Activated B cell treated with CpG ODN at 0.5 μM for 24 hours (primary cell): ENCODE measurements at regions not wholly inside any gene's neighbourhood (a gene's known extent, or its start where the extent isn't known, plus 50 kb on each side); places are given as distances from the start of the nearest gene placed in this dataset.
"Not testable (repeated sequence)": the region's sequence is repeated elsewhere in the genome, so short reads cannot be mapped to it uniquely, and the experiment has no call there.

Source experiments
- ATAC-seq: fragments of 200-7000 bp; cut with Tn5 transposase; one replicate; pipeline ENCODE4 v1.10.0; 2021; ENCODE audit warnings: low read depth, mild to moderate bottlenecking, moderate library complexity
- CTCF ChIA-PET: fragments of 350-600 bp; sonication (Branson Sonifier 250); formaldehyde crosslinking; loops from one replicate; lab custom pipeline; 2021; ENCODE audit warnings: antibody characterized with exemption; lab: Charles Lee
- POLR2A ChIA-PET: fragments of 350-600 bp; sonication (Branson Sonifier 250); formaldehyde crosslinking; loops from one replicate; lab custom pipeline; 2021; ENCODE audit warnings: antibody characterized with exemption; lab: Charles Lee
- DNase-seq: peaks from one replicate; pipeline ENCODE4 v3.0.0; 2022
- H3K27ac Mint-ChIP-seq: one replicate; pipeline ENCODE4 v1.8.0; 2020; ENCODE audit warnings: mixed read lengths
- H3K27me3 Mint-ChIP-seq: one replicate; pipeline ENCODE4 v1.8.0; 2021; ENCODE audit warnings: mixed read lengths
- H3K36me3 Mint-ChIP-seq: one replicate; pipeline ENCODE4 v1.8.0; 2021; ENCODE audit warnings: low read depth, mixed read lengths
- H3K4me1 Mint-ChIP-seq: one replicate; pipeline ENCODE4 v1.8.0; 2021; ENCODE audit warnings: mixed read lengths
- H3K4me3 Mint-ChIP-seq: one replicate; pipeline ENCODE4 v1.8.0; 2020; ENCODE audit warnings: mild to moderate bottlenecking, mixed read lengths
- H3K9me3 Mint-ChIP-seq: one replicate; pipeline ENCODE4 v1.8.0; 2020; ENCODE audit warnings: mixed read lengths
- CTCF ChIP-seq: fragments of 200-600 bp; IDR thresholded peaks from one replicate; pipeline ENCODE4 v1.8.0; 2022; ENCODE audit warnings: antibody characterized with exemption, mild to moderate bottlenecking
- intact Hi-C: fragments of 100-400 bp; cut with micrococcal nuclease; formaldehyde crosslinking; loops from one replicate; pipeline ENCODE4 v1.15.1; 2024

GRCh38 chr4:127406187-127406586 lies 226.6 kb upstream of the INTU start:
- CTCF ChIA-PET: no interaction called here
- no peak for TF ChIP-seq CTCF
- H3K4me3 Mint-ChIP-seq: no peak overlapping the region
- POLR2A ChIA-PET: no interaction called here
- no peak for DNase-seq
- ATAC-seq: no peak
- intact Hi-C loops: no loop called here
- no peaks in the 10 kb centered on the region for H3K27me3 Mint-ChIP-seq
- no peaks in the 10 kb centered on the region for H3K36me3 Mint-ChIP-seq
- no peaks in the 10 kb centered on the region for H3K4me1 Mint-ChIP-seq
- peaks cover 4% of the 10 kb centered on the region for H3K9me3 Mint-ChIP-seq
- no peak overlapping the region for H3K27ac Mint-ChIP-seq

GRCh38 chr4:127407572-127407971 lies 225.2 kb upstream of the INTU start:
- DNase-seq, H3K4me1 Mint-ChIP-seq, H3K27ac Mint-ChIP-seq, H3K27me3 Mint-ChIP-seq, H3K9me3 Mint-ChIP-seq, H3K4me3 Mint-ChIP-seq, H3K36me3 Mint-ChIP-seq, POLR2A ChIA-PET, intact Hi-C loops, ATAC-seq, CTCF ChIA-PET: not testable (repeated sequence)

- intact Hi-C loops: no loop called here
- no peak overlapping the region for H3K4me3 Mint-ChIP-seq
- H3K27ac Mint-ChIP-seq: no peak overlapping the region
- ATAC-seq (no peak), DNase-seq (no peak)
- peaks cover 6% of the 10 kb centered on the region for H3K9me3 Mint-ChIP-seq
- CTCF ChIA-PET: no interaction called here
- H3K36me3 Mint-ChIP-seq: no peaks in the 10 kb centered on the region
- no peaks in the 10 kb centered on the region for H3K27me3 Mint-ChIP-seq
- H3K4me1 Mint-ChIP-seq: no peaks in the 10 kb centered on the region
- no peak for TF ChIP-seq CTCF
- POLR2A ChIA-PET: no interaction called here
Observed at GRCh38 chr4:127410201-127410600, 222.6 kb upstream of the INTU start.

GRCh38 chr4:127410644-127411043 lies 222.1 kb upstream of the INTU start:
- no peak for TF ChIP-seq CTCF
- no peaks in the 10 kb centered on the region for H3K4me1 Mint-ChIP-seq

GRCh38 chr4:127414951-127415606 lies 217.7 kb upstream of the INTU start:
- Mint-ChIP-seq H3K27me3 (no peaks in the 10 kb centered on the region), H3K9me3 (peaks cover 2% of the 10 kb centered on the region), H3K4me1 (no peaks in the 10 kb centered on the region), H3K36me3 (no peaks in the 10 kb centered on the region), H3K27ac (no peak overlapping the region), H3K4me3 (no peak overlapping the region)
- DNase-seq (no peak), ATAC-seq (no peak)
- TF ChIP-seq CTCF: no peak
- ChIA-PET POLR2A (no interaction called here), CTCF (no interaction called here)
- intact Hi-C loops: no loop called here

More at GRCh38 chr4:127410644-127411043, 222.1 kb upstream of the INTU start:
- H3K27ac Mint-ChIP-seq: no peak overlapping the region
- H3K9me3 Mint-ChIP-seq: peaks cover 6% of the 10 kb centered on the region
- DNase-seq: no peak
- no peaks in the 10 kb centered on the region for H3K36me3 Mint-ChIP-seq
- CTCF ChIA-PET: no interaction called here
- POLR2A ChIA-PET: no interaction called here
- ATAC-seq: no peak
- H3K4me3 Mint-ChIP-seq: no peak overlapping the region
- intact Hi-C loops: no loop called here
- no peaks in the 10 kb centered on the region for H3K27me3 Mint-ChIP-seq

- Mint-ChIP-seq H3K4me1 (no peaks in the 10 kb centered on the region), H3K36me3 (no peaks in the 10 kb centered on the region), H3K27me3 (no peaks in the 10 kb centered on the region), H3K9me3 (peaks cover 2% of the 10 kb centered on the region), H3K4me3 (no peak overlapping the region), H3K27ac (no peak overlapping the region)
- ATAC-seq: no peak
- POLR2A ChIA-PET: no interaction called here
- CTCF ChIA-PET: no interaction called here
- intact Hi-C loops: no loop called here
- TF ChIP-seq CTCF: no peak
- DNase-seq: no peak
Observed at GRCh38 chr4:127416115-127416514, 216.6 kb upstream of the INTU start.
